PC-9 (cell line): ENCODE measurements at regions not wholly inside any gene's neighbourhood (a gene's known extent, or its start where the extent isn't known, plus 50 kb on each side); places are given as distances from the start of the nearest gene placed in this dataset.

Experiments
- BruUV-seq: library from RNA; stranded (reverse); fragments of 400-500 nt; replicated peaks from 2 replicates; lab custom pipeline; 2021; lab: Mats Ljungman, UMichigan
- CTCF ChIA-PET: fragments of 300-600 bp; sonication (Branson Sonifier 250); formaldehyde crosslinking; loops from one replicate; lab custom pipeline; 2022; ENCODE audit warnings: antibody characterized with exemption; lab: Charles Lee
- POLR2A ChIA-PET: fragments of 300-600 bp; sonication (Branson Sonifier 250); formaldehyde crosslinking; loops from one replicate; lab custom pipeline; 2022; ENCODE audit warnings: antibody characterized with exemption; ENCODE audit not compliant: unreplicated experiment; lab: Charles Lee
- DNase-seq, 2 experiments: peaks; one replicate each; pipeline versions ENCODE4 v3.0.0 to v3.0.0-alpha.2; 2015 to 2022; ENCODE audit warnings: mixed read lengths in 1 of 2
- H2AFZ ChIP-seq: fragments of 200-600 bp; sonication (generic); 2 replicates; pipeline ENCODE4 v1.8.1; 2017; ENCODE audit warnings: antibody characterized with exemption
- H3F3A ChIP-seq: fragments of 200-600 bp; sonication (generic); 2 replicates; pipeline ENCODE4 v1.8.1; 2017; ENCODE audit warnings: antibody characterized with exemption, mild to moderate bottlenecking, low read depth; ENCODE audit not compliant: insufficient read depth
- H3K27ac ChIP-seq: fragments of 200-600 bp; sonication (generic); 2 replicates; pipeline ENCODE4 v1.6.1; 2016; ENCODE audit warnings: mixed run types
- H3K27me3 ChIP-seq: fragments of 200-600 bp; sonication (generic); 2 replicates; pipeline ENCODE4 v1.6.1; 2016; ENCODE audit warnings: low read depth, mixed run types; ENCODE audit not compliant: insufficient read depth
- H3K36me3 ChIP-seq: fragments of 200-600 bp; sonication (generic); 2 replicates; pipeline ENCODE4 v1.6.1; 2016; ENCODE audit warnings: low read depth, mixed run types
- H3K4me1 ChIP-seq: fragments of 200-600 bp; sonication (generic); replicated peaks from 2 replicates; pipeline ENCODE4 v1.6.1; 2016; ENCODE audit warnings: mixed run types; ENCODE audit not compliant: insufficient read depth
- H3K4me2 ChIP-seq: fragments of 200-600 bp; sonication (generic); 2 replicates; pipeline ENCODE4 v1.6.1; 2017; ENCODE audit warnings: mixed run types
- H3K4me3 ChIP-seq: fragments of 200-600 bp; sonication (generic); 2 replicates; pipeline ENCODE4 v1.6.1; 2016; ENCODE audit warnings: mixed run types
- H3K79me2 ChIP-seq: fragments of 200-600 bp; sonication (generic); 2 replicates; pipeline ENCODE4 v1.6.1; 2017; ENCODE audit warnings: low read depth, mixed run types
- H3K9me2 ChIP-seq: fragments of 200-600 bp; sonication (generic); 2 replicates; pipeline ENCODE4 v1.8.1; 2017; ENCODE audit warnings: mild to moderate bottlenecking; ENCODE audit not compliant: insufficient read depth
- H3K9me3 ChIP-seq: fragments of 200-600 bp; sonication (generic); 2 replicates; pipeline ENCODE4 v1.8.1; 2016; ENCODE audit warnings: low read depth; ENCODE audit not compliant: insufficient read depth
- H4K20me1 ChIP-seq: fragments of 200-600 bp; sonication (generic); 2 replicates; pipeline ENCODE4 v1.8.1; 2017; ENCODE audit not compliant: insufficient read depth
- CTCF ChIP-seq: fragments of 200-600 bp; sonication (generic); conservative IDR thresholded peaks from 2 replicates; pipeline ENCODE4 v1.6.1; 2017; ENCODE audit warnings: mixed run types, antibody characterized with exemption, mild to moderate bottlenecking, moderate library complexity
- EZH2 ChIP-seq: fragments of 200-600 bp; sonication (generic); IDR thresholded peaks from 2 replicates; pipeline ENCODE4 v1.8.0; 2017; ENCODE audit warnings: antibody characterized with exemption, low read depth
- intact Hi-C: fragments of 100-400 bp; cut with micrococcal nuclease; formaldehyde crosslinking; loops from one replicate; pipeline ENCODE4 v1.10.0; 2022; ENCODE audit not compliant: unreplicated experiment

- DNase-seq, result no peak
- CTCF ChIA-PET, result no interaction called here
- Histone ChIP-seq H3K4me2 (no peak overlapping the region), H3K9me2 (no peaks in the 10 kb centered on the region), H3K27ac (no peak overlapping the region), H3K9me3 (no peaks in the 10 kb centered on the region), H3K4me3 (no peak overlapping the region), H4K20me1 (no peaks in the 10 kb centered on the region), H3F3A (no peaks in the 10 kb centered on the region), H3K79me2 (no peaks in the 10 kb centered on the region), H3K4me1 (no peaks in the 10 kb centered on the region), H2AFZ (no peak overlapping the region), H3K27me3 (no peaks in the 10 kb centered on the region), H3K36me3 (no peaks in the 10 kb centered on the region)
- POLR2A ChIA-PET, result interaction anchor here (0.6 kb wide), 1 partner anchor 15 kb away, joined by 4 read pairs; no protein-coding TSS in a partner anchor
- no TSS peak for BruUV-seq
- intact Hi-C loops, result no loop called here
- TF ChIP-seq CTCF, result no peak
- TF ChIP-seq EZH2, result no peak
These were observed 72.2 kb upstream of the KLF3 start for GRCh38 chr4:38591617-38592337.

- Histone ChIP-seq H3K9me3 (no peaks in the 10 kb centered on the region; the same call in 1 of the 2 replicates), H3F3A (peaks cover 23% of the 10 kb centered on the region), H3K4me1 (peaks cover 26% of the 10 kb centered on the region), H3K4me2 (no peak overlapping the region), H2AFZ (no peak overlapping the region), H3K27me3 (no peaks in the 10 kb centered on the region), H3K79me2 (no peaks in the 10 kb centered on the region), H3K9me2 (no peaks in the 10 kb centered on the region), H3K27ac (no peak overlapping the region), H4K20me1 (no peaks in the 10 kb centered on the region), H3K4me3 (no peak overlapping the region), H3K36me3 (no peaks in the 10 kb centered on the region)
- ChIA-PET POLR2A (no interaction called here), CTCF (interaction anchor here (0.5 kb wide), 1 partner anchor 74 kb away, joined by 4 read pairs; no protein-coding TSS in a partner anchor)
- no peak for DNase-seq
- BruUV-seq, result no TSS peak
- intact Hi-C loops, result no loop called here
- no peak for TF ChIP-seq EZH2
- TF ChIP-seq CTCF, result no peak
These were observed 65.5 kb upstream of the KLF3 start for GRCh38 chr4:38598489-38598888.

GRCh38 chr4:38600575-38600974 lies 63.4 kb upstream of the KLF3 start:
- DNase-seq, result no peak
- intact Hi-C loops, result no loop called here
- H3K4me2 ChIP-seq, result peak overlapping the region; percentile 51
- 0 out of 2 replicates have a peak overlapping the region, but pooled peaks have one; percentile 17 for H3K27ac ChIP-seq
- BruUV-seq, result no TSS peak
- H3K36me3 ChIP-seq, result no peaks in the 10 kb centered on the region
- H3K4me1 ChIP-seq, result peaks cover 26% of the 10 kb centered on the region
- H4K20me1 ChIP-seq, result no peaks in the 10 kb centered on the region
- ChIA-PET CTCF (no interaction called here), POLR2A (interaction anchor here (0.6 kb wide), 1 partner anchor 71 kb away, joined by 6 read pairs; no protein-coding TSS in a partner anchor)
- H3K79me2 ChIP-seq, result no peaks in the 10 kb centered on the region
- peaks cover 23% of the 10 kb centered on the region for H3F3A ChIP-seq
- H3K9me2 ChIP-seq, result no peaks in the 10 kb centered on the region
- TF ChIP-seq CTCF (no peak), EZH2 (no peak)
- H3K4me3 ChIP-seq, result no peak overlapping the region
- no peaks in the 10 kb centered on the region; the same call in 1 of the 2 replicates for H3K9me3 ChIP-seq
- no peaks in the 10 kb centered on the region for H3K27me3 ChIP-seq
- H2AFZ ChIP-seq, result no peak overlapping the region; the same call in 1 of the 2 replicates
